Stomach (tissue), 4 donors: ENCODE measurements at regions not wholly inside any gene's neighbourhood (a gene's known extent, or its start where the extent isn't known, plus 50 kb on each side); places are given as distances from the start of the nearest gene placed in this dataset.

Experiments used
- EP300 ChIP-seq: sonication (generic); formaldehyde crosslinking; IDR thresholded peaks from one replicate; pipeline ENCODE4 v1.6.1; 2017; ENCODE audit warnings: antibody characterized with exemption
- POLR2A ChIP-seq, 4 donors: fragments of 450-650 bp; IDR thresholded peaks; one replicate each; pipeline ENCODE4 v1.6.1; 2016; ENCODE audit warnings: antibody characterized with exemption in 4 of 4, control low read depth in 2 of 4, mild to moderate bottlenecking in 1 of 4, moderate library complexity in 1 of 4
- POLR2AphosphoS5 ChIP-seq, 3 donors: sonication (generic); formaldehyde crosslinking; IDR thresholded peaks; one replicate each; pipeline ENCODE4 v1.6.1; 2016; ENCODE audit warnings: antibody characterized with exemption in 3 of 3
- TF ChIP-seq, protein P1 (sequence below), 7 experiments: fragments of 450-650 bp in 4 of 7; fragments of 200-600 bp in 3 of 7; sonication (generic) in 3 of 7; IDR thresholded peaks; one replicate each; pipeline ENCODE4 v1.5.1; 2016 to 2019; ENCODE audit warnings: antibody characterized with exemption in 7 of 7, control low read depth in 2 of 7, mild to moderate bottlenecking in 1 of 7

DNA sequence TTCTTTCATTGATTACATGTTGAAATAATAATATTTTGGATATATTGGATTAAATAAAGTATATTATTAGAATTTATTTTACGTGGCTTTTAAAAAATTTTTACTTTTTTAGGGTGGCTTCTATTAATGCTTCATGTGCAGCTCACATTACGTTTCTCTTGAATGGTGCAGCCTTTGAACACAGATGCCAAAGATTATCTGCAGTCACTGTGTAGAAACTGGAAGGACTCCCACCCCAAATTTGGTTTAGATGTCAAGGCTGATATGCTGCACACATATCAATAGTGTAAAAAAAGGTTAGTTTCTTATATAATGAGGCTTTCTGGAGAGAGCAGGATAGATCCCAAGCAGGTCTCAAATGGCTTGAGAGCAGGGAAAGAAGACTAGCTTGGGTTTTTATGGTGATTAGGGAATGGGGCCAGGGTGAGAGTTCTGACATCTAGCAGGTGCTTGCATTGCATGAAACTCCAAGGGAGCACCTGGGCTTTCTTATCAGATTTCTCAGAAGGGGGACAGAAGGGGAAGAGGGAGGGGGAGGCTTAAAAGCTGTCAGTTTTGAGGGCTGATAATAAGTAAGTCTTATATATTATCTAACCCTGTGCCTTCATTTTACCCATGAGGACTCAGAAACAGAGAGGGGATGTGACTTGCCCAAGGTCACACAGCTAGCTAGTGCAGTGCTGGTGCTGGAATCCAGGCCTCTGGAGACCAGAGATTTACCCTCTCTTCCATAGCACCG is 89.6 kb downstream of the CHST2 start:
- TF ChIP-seq, protein P1, sequence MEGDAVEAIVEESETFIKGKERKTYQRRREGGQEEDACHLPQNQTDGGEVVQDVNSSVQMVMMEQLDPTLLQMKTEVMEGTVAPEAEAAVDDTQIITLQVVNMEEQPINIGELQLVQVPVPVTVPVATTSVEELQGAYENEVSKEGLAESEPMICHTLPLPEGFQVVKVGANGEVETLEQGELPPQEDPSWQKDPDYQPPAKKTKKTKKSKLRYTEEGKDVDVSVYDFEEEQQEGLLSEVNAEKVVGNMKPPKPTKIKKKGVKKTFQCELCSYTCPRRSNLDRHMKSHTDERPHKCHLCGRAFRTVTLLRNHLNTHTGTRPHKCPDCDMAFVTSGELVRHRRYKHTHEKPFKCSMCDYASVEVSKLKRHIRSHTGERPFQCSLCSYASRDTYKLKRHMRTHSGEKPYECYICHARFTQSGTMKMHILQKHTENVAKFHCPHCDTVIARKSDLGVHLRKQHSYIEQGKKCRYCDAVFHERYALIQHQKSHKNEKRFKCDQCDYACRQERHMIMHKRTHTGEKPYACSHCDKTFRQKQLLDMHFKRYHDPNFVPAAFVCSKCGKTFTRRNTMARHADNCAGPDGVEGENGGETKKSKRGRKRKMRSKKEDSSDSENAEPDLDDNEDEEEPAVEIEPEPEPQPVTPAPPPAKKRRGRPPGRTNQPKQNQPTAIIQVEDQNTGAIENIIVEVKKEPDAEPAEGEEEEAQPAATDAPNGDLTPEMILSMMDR (IDR thresholded peaks at IDR 0.05): no peak
- no peak for TF ChIP-seq POLR2AphosphoS5 (IDR thresholded peaks at IDR 0.05)
- TF ChIP-seq POLR2A (IDR thresholded peaks at IDR 0.05): no peak
- TF ChIP-seq EP300: no peak
